ENCODE measurements at regions not wholly inside any gene's neighbourhood (a gene's known extent, or its start where the extent isn't known, plus 50 kb on each side); places are given as distances from the start of the nearest gene placed in this dataset.
"Not testable (repeated sequence)": the region's sequence is repeated elsewhere in the genome, so short reads cannot be mapped to it uniquely, and the experiment has no call there.

- no peak for DNase-seq (ENCODE audit: low spot score)
Measured at GRCh38 chr2:126085011-126085795, 570.8 kb upstream of the GYPC start.

GRCh38 chr2:126100962-126101361 is 555.0 kb upstream of the GYPC start:
- DNase-seq (ENCODE audit: low spot score), result no peak

- no peak for DNase-seq (ENCODE audit: low spot score)
Measured at GRCh38 chr2:126106006-126106405, 550.0 kb upstream of the GYPC start.

DNA sequence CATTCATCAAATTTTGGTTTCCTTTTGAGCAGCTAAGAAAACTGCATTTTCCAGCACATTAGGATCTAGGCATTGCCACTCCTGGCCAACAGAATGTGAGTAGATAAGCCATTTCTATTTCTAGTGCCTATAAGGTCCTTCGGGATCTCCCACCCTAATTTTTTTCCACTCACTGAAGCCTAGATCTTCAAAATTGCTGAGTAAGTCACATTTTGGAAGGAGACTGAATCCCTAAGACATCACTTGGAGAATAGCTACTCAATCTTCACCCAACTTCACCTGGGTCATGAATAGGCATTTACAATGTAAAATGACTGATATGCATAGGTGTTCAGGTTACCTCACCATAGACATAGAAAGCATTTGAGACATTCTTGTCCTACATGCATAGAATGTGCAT is 548.1 kb upstream of the GYPC start:
- DNase-seq (ENCODE audit: low spot score), result no peak

DNA sequence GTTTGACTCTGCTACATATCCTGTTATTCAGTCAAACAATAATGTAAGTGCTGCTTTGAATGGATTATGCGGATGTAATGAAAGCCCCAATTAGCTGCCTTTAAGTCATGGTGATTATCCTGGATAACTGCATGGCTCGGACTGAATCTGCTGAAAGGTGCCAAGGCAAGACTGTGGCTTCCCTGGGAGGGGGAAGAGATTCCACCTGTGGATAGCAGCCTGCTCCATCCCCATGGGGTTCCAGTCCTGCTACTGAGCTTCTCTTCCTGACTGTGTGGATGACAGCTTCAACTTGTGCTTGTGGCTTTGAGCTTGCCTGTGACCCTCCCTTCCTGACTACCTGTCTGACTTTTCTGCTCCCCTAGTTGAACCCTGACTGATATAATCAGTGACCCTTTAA is 540.0 kb upstream of the GYPC start:
- no peak for DNase-seq (ENCODE audit: low spot score)

DNA sequence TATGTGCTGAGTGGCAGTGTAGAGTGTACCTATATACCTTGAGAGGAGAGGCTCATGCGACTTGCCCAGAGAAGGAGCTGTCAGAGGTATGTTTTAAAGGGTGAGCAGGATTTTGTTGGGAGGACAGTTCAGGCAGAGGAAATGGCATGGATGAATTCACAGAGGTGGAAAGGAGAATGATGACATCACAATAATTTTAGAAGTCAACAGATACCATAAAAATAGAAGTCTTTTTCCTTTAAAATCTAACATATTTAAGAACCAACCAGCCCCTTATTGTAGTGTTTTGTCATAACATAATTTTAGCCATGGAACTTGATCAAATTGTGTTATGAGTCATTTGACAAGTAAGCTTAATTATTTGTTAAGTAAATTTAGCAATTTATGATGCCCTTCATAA is 538.1 kb upstream of the GYPC start:
- DNase-seq (ENCODE audit: low spot score), result no peak

- DNase-seq (ENCODE audit: low spot score), result no peak
Measured at GRCh38 chr2:126145752-126146151, 510.2 kb upstream of the GYPC start.

- no peak for DNase-seq (ENCODE audit: low spot score)
Measured at GRCh38 chr2:126154256-126154785, 501.6 kb upstream of the GYPC start.

DNA sequence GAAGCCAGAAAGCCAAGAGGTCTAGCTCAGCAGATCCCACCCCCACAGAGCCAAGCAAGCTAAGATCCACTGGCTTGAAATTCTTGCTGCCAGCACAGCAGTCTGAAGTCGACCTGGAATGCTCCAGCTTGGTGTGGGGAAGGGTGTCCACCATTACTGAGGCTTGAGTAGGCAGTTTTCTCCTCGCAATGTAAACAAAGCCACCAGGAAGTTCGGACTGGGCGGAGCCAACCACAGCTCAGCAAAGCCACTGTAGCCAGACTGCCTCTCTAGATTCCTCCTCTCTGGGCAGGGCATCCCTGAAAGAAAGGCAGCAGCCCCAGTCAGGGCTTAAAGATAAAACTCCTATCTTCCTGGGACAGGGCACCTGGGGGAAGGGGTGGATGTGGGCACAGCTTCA is 495.0 kb upstream of the GYPC start:
- not testable (repeated sequence) for DNase-seq (ENCODE audit: low spot score)

DNA sequence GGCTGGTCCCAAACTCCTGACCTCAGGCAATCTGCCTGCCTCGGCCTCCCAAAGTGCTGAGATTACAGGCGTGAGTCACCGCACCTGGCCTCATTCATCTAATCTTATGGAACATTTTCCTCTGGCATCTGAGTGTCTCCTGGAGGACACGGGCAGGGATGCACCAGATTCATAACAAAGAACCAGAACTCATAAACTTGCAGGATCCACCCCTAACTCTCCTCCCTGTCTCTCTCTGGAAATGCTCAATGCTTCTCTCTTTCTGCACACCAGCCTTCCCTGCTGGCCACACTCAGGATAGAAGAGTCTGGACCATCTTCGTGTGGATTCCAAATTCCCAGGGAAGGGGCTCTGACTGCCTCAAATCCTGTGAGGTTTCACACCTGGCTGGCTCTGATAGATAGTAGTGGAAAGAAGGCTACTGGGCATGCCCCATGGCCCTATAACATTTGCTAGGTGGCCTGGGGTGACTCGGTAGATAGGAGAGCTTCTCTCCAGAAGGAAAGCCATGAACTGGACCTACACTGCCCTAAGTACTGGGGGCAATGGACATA is 483.2 kb upstream of the GYPC start:
- no peak for DNase-seq (ENCODE audit: low spot score)

DNA sequence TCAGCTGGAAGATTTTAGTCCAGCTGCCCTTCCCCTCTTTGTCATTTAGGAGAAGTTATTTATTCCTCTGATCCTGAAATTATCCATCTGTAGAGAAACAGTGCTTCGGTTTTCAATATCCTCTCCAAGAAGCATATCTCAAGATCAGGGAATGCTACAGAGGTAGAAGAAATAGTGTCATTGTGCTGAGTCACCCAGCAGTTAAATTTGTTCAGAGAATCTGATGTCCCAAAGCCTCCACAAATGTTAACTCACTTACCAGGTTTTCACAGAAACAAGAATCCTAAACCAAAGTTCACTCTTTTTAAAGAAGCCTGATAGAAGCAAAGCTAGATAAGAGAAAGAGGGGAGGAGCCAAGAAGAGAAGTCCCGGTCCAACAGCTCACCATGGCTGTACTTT is 480.7 kb upstream of the GYPC start:
- no peak for DNase-seq (ENCODE audit: low spot score)

GRCh38 chr2:126177479-126177878 is 478.5 kb upstream of the GYPC start:
- no peak for DNase-seq (ENCODE audit: low spot score)

- DNase-seq (ENCODE audit: low spot score), result no peak
Measured at GRCh38 chr2:126187668-126188067, 468.3 kb upstream of the GYPC start.

GRCh38 chr2:126189527-126189926 is 466.4 kb upstream of the GYPC start:
- DNase-seq (ENCODE audit: low spot score), result no peak

DNA sequence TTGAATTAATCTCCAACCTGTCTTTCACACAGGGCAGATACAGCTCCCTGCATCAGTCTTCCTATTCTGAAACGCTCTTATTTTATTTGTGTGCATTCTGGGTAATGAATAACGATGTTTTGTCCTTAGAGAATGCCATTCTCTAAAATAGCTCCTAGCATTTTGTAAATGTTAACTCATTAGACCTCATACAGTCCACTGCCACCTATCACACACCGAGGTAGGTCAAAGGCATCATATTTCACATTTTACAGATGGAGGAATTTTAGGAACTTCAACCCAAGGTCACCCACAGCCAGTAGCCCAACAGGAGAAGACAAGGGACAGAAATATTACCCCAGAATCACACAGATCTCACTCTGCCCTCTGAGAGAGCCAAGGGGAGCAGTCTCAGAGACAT is 455.4 kb upstream of the GYPC start:
- no peak for DNase-seq (ENCODE audit: low spot score)

GRCh38 chr2:126208266-126208665 is 447.7 kb upstream of the GYPC start:
- DNase-seq (ENCODE audit: low spot score), result no peak

DNA sequence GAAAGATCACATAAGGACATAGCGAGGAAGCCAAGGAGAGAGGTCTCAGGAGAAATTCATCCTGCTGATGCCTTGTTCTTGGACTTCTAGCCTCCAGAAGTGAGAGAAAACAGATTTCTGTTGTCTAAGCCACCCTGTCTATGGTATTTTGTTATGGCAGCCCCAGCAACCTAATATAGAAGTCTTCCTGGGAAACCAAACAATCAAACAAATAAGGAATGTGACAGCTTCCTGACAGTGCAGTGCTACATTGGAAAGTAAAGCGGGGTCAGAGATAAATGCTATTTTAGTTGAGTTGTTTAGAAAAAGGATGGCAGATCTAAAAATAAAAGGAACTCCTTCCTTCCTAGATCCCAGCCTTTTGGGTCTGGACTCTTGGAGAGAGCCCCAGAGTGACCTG is 443.2 kb upstream of the GYPC start:
- DNase-seq (ENCODE audit: low spot score), result no peak

GRCh38 chr2:126219081-126219480 is 436.9 kb upstream of the GYPC start:
- DNase-seq (ENCODE audit: low spot score), result no peak

DNA sequence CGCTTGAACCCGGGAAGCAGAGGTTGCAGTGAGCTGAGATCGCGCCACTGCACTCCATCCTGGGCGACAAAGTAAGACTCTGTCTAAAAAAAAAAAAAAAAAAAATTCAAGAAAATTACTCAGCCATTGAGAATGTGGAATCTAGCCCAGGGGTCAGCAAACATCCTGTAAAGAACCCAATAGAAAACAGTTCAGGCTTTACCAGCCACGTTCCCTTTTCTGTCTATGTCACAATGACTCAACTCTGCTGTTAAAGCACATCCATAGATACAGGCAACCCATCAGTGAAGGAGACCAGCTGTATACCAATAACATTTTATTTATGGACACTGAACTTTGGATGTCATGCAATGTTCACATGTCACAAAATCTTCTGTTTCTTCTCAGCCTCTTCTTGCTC is 435.6 kb upstream of the GYPC start:
- no peak for DNase-seq (ENCODE audit: low spot score)

- no peak for DNase-seq (ENCODE audit: low spot score)
Measured at GRCh38 chr2:126221506-126221905, 434.5 kb upstream of the GYPC start.

- DNase-seq (ENCODE audit: low spot score), result no peak
Measured at GRCh38 chr2:126222278-126222677, 433.7 kb upstream of the GYPC start.

DNA sequence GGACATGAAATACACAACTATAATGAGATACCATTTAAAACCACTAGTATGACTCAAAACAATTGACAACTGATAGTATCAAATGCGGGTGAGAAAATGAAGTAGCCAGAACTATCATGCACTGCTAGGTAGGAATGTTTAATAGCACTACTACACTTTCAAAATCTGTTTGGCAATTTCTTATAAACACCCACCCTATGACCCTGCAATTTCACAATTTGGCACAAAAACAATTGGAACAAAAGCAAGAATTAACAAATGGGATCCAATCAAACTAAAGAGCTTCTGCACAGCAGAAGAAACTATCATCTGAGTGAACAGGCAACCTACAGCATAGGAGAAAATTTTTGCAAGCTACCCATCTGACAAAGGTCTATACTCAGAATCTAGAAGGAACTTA is 431.2 kb upstream of the GYPC start:
- no peak for DNase-seq (ENCODE audit: low spot score)

GRCh38 chr2:126227250-126227649 is 428.7 kb upstream of the GYPC start:
- DNase-seq (ENCODE audit: low spot score), result no peak

DNA sequence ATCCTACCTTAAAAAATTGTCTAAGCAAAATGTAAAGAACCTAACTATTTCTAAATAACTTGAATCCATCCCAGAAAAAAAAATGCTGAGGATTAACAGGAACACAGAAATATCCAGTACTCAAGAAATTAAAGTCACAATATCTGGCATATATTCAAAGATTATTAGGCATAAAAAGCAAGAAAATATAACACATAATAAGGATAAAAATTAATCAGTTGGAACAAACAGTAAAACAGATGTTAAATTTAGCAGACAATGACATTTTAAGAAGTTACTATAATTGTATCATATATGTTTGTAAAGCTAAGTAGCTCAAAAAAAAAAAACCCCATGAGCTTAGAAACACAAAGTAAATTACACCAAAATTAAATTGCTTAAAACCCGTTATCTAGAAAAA is 427.4 kb upstream of the GYPC start:
- no peak for DNase-seq (ENCODE audit: low spot score)

All from LoVo (cell line).